PFSK-1 (cell line): ENCODE measurements at regions not wholly inside any gene's neighbourhood (a gene's known extent, or its start where the extent isn't known, plus 50 kb on each side); places are given as distances from the start of the nearest gene placed in this dataset.

Source experiments
- FOXP2 ChIP-seq: optimal IDR thresholded peaks from 2 replicates; pipeline ENCODE3; 2011; ENCODE audit warnings: borderline replicate concordance, control low read depth, inconsistent platforms; ENCODE audit not compliant: insufficient read depth; ENCODE audit errors: extremely low read length, extremely low read depth
- POLR2AphosphoS5 ChIP-seq: IDR thresholded peaks from 2 replicates; pipeline ENCODE4 v1.6.1; 2012; ENCODE audit warnings: low read depth, mild to moderate bottlenecking, control low read depth, low read length, moderate library complexity
- SIN3A ChIP-seq: IDR thresholded peaks from 2 replicates; pipeline ENCODE4 v1.6.1; 2012; ENCODE audit warnings: mild to moderate bottlenecking, low read length, moderate library complexity, borderline replicate concordance; ENCODE audit not compliant: insufficient read depth
- TAF1 ChIP-seq: IDR thresholded peaks from 2 replicates; pipeline ENCODE4 v1.6.1; 2012; ENCODE audit warnings: low read length, control low read depth, borderline replicate concordance; ENCODE audit not compliant: insufficient read depth
- TF ChIP-seq, protein P1 (sequence below), 2 experiments: IDR thresholded peaks; 2 replicates each; pipeline versions ENCODE4 v1.6.1 to v1.8.0; 2011 to 2012; ENCODE audit warnings: low read depth in 2 of 2, low read length in 2 of 2, control low read depth in 1 of 2, inconsistent platforms in 1 of 2, mild to moderate bottlenecking in 1 of 2, moderate library complexity in 1 of 2; ENCODE audit not compliant: insufficient read depth in 1 of 2

DNA sequence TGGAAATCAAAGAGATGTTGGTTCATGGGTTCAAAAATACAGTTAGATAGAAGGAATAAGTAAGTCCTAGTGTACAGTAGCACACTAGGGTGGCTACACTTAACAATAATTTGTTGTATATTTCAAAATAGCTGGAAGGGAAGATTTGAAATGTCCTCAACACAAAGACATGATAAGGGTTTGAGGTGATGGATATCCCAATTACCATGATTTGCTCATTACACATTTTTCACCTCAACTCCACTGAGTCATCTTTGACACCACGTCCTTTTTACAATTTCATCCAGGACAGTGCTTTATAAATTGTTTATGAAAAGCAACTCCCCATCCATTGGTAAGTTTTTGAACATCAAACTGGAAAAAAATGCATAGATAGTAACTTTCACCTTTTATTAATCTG, 208.3 kb downstream of the ZC3H11B start:
- TF ChIP-seq TAF1 (no peak), FOXP2 (no peak), SIN3A (no peak), POLR2AphosphoS5 (no peak)
- TF ChIP-seq, protein P1, sequence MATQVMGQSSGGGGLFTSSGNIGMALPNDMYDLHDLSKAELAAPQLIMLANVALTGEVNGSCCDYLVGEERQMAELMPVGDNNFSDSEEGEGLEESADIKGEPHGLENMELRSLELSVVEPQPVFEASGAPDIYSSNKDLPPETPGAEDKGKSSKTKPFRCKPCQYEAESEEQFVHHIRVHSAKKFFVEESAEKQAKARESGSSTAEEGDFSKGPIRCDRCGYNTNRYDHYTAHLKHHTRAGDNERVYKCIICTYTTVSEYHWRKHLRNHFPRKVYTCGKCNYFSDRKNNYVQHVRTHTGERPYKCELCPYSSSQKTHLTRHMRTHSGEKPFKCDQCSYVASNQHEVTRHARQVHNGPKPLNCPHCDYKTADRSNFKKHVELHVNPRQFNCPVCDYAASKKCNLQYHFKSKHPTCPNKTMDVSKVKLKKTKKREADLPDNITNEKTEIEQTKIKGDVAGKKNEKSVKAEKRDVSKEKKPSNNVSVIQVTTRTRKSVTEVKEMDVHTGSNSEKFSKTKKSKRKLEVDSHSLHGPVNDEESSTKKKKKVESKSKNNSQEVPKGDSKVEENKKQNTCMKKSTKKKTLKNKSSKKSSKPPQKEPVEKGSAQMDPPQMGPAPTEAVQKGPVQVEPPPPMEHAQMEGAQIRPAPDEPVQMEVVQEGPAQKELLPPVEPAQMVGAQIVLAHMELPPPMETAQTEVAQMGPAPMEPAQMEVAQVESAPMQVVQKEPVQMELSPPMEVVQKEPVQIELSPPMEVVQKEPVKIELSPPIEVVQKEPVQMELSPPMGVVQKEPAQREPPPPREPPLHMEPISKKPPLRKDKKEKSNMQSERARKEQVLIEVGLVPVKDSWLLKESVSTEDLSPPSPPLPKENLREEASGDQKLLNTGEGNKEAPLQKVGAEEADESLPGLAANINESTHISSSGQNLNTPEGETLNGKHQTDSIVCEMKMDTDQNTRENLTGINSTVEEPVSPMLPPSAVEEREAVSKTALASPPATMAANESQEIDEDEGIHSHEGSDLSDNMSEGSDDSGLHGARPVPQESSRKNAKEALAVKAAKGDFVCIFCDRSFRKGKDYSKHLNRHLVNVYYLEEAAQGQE (IDR thresholded peaks at IDR 0.05; ENCODE audit: insufficient read depth in 1 of 2, low read depth in 2 of 2, low read length in 2 of 2) = no peak

DNA sequence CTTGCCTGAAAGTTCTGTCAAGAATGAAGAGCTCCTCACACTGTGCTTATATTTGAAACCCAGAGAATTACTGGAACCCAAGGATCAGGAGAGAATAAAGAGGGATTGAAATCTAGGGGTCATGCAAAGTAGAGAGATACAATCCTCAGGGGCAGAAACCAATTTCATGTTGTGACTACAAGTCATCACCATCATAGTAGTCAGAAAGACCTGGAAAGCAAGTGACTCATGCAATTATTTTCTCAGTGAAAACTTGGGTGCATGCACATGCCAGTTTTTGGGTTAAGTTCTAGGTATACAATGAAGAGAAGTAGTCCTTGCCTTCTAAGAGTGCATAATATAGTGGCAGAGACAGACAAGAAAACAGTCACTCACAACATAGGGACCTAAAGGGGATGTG, 210.0 kb downstream of the ZC3H11B start:
- TF ChIP-seq TAF1 (no peak), SIN3A (no peak), FOXP2 (no peak), POLR2AphosphoS5 (no peak)
- TF ChIP-seq, protein P1 (IDR thresholded peaks at IDR 0.05; ENCODE audit: insufficient read depth in 1 of 2, low read depth in 2 of 2, low read length in 2 of 2) = no peak

DNA sequence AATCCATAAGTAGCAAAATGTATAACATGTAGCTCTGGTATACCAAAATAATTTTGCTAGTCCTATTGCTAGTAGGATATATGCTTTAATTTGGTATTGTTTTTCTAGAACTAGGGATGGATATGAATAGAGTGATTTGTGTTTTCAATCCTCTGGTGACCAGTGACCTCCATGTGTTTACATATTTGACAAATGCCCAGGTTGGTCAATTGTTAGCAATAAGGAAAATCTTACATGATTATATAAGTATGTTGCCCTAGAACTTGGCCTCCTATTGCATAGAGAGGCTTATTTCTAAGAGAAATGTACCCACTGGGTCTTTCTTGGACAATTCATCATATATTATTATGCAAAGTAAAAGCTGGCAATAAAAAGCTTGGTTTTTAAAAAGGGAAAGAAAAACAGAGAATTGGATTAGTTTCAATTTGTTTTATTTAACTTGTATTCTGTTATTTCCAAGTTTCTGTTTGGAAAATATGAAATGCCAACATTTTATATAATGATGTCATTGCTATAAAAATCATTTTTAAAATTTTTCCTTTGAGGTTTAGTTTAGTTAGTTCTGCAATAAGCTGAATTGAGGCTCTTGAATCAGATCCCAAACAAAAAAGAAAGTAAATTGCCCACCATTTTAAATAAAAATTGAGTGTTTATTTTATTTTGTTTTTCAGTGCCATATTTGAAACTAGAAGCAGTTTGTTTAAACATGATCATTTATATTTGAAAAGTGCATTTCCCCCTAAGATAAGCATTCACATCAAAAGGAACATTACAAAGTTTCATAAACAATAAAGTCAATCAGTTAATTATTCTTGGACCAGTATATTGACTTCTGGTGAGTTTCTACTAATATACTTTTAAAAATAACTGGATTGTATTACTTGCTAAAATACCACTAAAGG, 210.9 kb downstream of the ZC3H11B start:
- no peak for TF ChIP-seq SIN3A
- no peak for TF ChIP-seq POLR2AphosphoS5
- TF ChIP-seq, protein P1 (IDR thresholded peaks at IDR 0.05; ENCODE audit: insufficient read depth in 1 of 2, low read depth in 2 of 2, low read length in 2 of 2) = no peak
- no peak for TF ChIP-seq TAF1
- TF ChIP-seq FOXP2 = no peak

DNA sequence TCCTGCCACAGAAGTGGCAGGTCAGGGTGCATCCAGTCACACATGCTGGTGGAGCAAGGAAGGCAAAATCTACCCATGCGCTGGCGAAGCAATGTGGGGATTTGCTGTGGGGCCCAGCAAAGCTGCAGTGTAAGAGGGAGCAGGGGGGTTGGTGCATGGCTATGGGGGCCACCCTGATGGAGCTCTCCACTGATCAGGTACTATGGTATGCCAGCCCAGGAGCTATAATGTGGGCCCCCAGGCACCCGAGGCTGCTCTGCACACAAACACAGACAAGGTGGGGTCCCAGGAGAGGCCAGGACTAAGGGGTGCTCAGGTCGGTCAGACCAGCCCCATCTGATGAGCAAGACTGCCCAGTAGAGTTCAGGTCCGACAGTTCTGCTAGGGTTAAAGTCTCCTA, 213.5 kb downstream of the ZC3H11B start:
- TF ChIP-seq, protein P1 (IDR thresholded peaks at IDR 0.05; ENCODE audit: insufficient read depth in 1 of 2, low read depth in 2 of 2, low read length in 2 of 2) = no peak
- TF ChIP-seq POLR2AphosphoS5 (no peak), TAF1 (no peak), SIN3A (no peak), FOXP2 (no peak)
